Lower leg skin (tissue), 3 donors: ENCODE measurements at regions not wholly inside any gene's neighbourhood (a gene's known extent, or its start where the extent isn't known, plus 50 kb on each side); places are given as distances from the start of the nearest gene placed in this dataset.

ENCODE experiments used
- CTCF ChIP-seq, 3 donors: fragments of 450-650 bp; IDR thresholded peaks; one replicate each; pipeline ENCODE4 v1.5.1; 2016; ENCODE audit warnings: antibody characterized with exemption in 3 of 3, mild to moderate bottlenecking in 3 of 3, moderate library complexity in 2 of 3
- POLR2A ChIP-seq, 2 donors: fragments of 450-650 bp; IDR thresholded peaks; one replicate each; pipeline ENCODE4 v1.6.1; 2016 to 2017; ENCODE audit warnings: antibody characterized with exemption in 2 of 2, mild to moderate bottlenecking in 1 of 2, moderate library complexity in 1 of 2

- TF ChIP-seq CTCF (IDR thresholded peaks at IDR 0.05) = no peak
- no peak for TF ChIP-seq POLR2A (IDR thresholded peaks at IDR 0.05)
Measured at GRCh38 chr6:105917038-105917695, 169.0 kb upstream of the PRDM1 start.
